Vagina (tissue), 2 donors: ENCODE measurements at regions not wholly inside any gene's neighbourhood (a gene's known extent, or its start where the extent isn't known, plus 50 kb on each side); places are given as distances from the start of the nearest gene placed in this dataset.

ENCODE experiments used
- CTCF ChIP-seq, 3 experiments: fragments of 450-650 bp in 2 of 3; fragments of 200-600 bp in 1 of 3; sonication (generic) in 1 of 3; IDR thresholded peaks; one replicate each; pipeline ENCODE4 v1.5.1; 2017 to 2019; ENCODE audit warnings: antibody characterized with exemption in 3 of 3, mild to moderate bottlenecking in 2 of 3, moderate library complexity in 2 of 3
- POLR2A ChIP-seq, 2 donors: fragments of 450-650 bp; IDR thresholded peaks; one replicate each; pipeline ENCODE4 v1.6.1; 2017; ENCODE audit warnings: antibody characterized with exemption in 2 of 2, mild to moderate bottlenecking in 2 of 2, moderate library complexity in 2 of 2
- POLR2AphosphoS5 ChIP-seq, 2 donors: sonication (generic); formaldehyde crosslinking; IDR thresholded peaks; one replicate each; pipeline ENCODE4 v1.9.0; 2017; ENCODE audit warnings: antibody characterized with exemption in 2 of 2, mild to moderate bottlenecking in 2 of 2, low read depth in 1 of 2; ENCODE audit not compliant: insufficient read depth in 1 of 2

GRCh38 chr4:75118739-75119138 lies 185.8 kb downstream of the PARM1 start:
- TF ChIP-seq POLR2A (IDR thresholded peaks at IDR 0.05) (no peak), POLR2AphosphoS5 (IDR thresholded peaks at IDR 0.05; ENCODE audit: insufficient read depth in 1 of 2, low read depth in 1 of 2) (no peak), CTCF (IDR thresholded peaks at IDR 0.05) (no peak)
